IPS-18c (cell line): ENCODE measurements at regions not wholly inside any gene's neighbourhood (a gene's known extent, or its start where the extent isn't known, plus 50 kb on each side); places are given as distances from the start of the nearest gene placed in this dataset.
"Not testable (repeated sequence)": the region's sequence is repeated elsewhere in the genome, so short reads cannot be mapped to it uniquely, and the experiment has no call there.

Experiments used
- H3K4me3 ChIP-seq: 2 replicates; pipeline ENCODE4 v1.7.0; 2013; ENCODE audit warnings: low read depth, mild to moderate bottlenecking, low read length, moderate library complexity; ENCODE audit not compliant: insufficient read depth
- H3K9me3 ChIP-seq: one replicate; pipeline ENCODE4 v1.6.1; 2013; ENCODE audit warnings: mild to moderate bottlenecking, low read length, moderate library complexity; ENCODE audit not compliant: control insufficient read depth, insufficient read depth

GRCh38 chr7:67346876-67347275, 350.2 kb downstream of the TYW1 start:
- H3K9me3 ChIP-seq, result no peaks in the 10 kb centered on the region
- no peak overlapping the region for H3K4me3 ChIP-seq

DNA sequence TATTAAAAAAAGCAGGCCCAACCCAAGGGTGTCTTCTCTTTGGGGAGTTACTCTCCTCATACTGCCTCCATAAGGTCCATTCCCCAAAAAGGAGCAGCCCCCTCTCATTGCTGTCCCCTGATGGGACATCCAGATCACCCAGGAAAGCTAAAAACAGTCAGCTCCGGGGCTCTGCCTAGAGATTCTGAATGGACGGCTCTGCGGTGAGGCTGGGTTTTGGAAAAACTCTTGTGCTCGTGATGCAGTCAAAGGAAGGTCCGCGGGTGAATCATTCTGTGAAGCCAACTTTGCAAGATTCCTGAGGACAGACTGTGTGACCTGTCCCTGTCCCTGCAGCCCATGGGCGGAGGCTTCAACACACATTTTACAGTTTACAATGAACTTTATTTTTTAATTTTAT, 351.5 kb downstream of the TYW1 start:
- Histone ChIP-seq H3K4me3 (no peak overlapping the region), H3K9me3 (no peaks in the 10 kb centered on the region)

GRCh38 chr7:67357653-67358052, 361.0 kb downstream of the TYW1 start:
- not testable (repeated sequence) for H3K4me3 ChIP-seq, H3K9me3 ChIP-seq

GRCh38 chr7:67358316-67358715, 361.7 kb downstream of the TYW1 start:
- not testable (repeated sequence) for H3K4me3 ChIP-seq, H3K9me3 ChIP-seq

GRCh38 chr7:67358738-67359137, 362.1 kb downstream of the TYW1 start:
- not testable (repeated sequence) for H3K4me3 ChIP-seq

DNA sequence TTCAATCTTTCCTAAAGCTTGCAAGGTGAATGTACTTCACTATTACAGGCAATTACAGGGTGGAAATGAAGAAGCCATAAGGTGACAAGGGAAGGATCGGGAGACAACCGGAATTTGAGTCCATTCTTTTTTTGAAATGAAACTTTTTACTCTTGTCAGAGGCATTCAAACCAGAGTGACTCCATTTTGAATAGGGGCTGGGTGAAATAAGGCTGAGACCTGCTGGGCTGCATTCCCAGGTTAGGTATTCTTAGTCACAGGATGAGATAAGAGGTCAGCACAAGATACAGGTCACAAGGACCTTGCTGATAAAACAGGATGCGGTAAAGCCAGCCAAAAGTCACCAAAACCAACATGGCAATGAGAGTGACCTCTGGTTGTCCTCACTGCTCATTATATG, 363.3 kb downstream of the TYW1 start:
- peaks cover 6% of the 10 kb centered on the region for H3K9me3 ChIP-seq
- H3K4me3 ChIP-seq, result no peak overlapping the region

More at GRCh38 chr7:67358738-67359137, 362.1 kb downstream of the TYW1 start:
- H3K9me3 ChIP-seq, result not testable (repeated sequence)

- Histone ChIP-seq H3K4me3 (no peak overlapping the region), H3K9me3 (peaks cover 6% of the 10 kb centered on the region)
Observed at GRCh38 chr7:67361150-67361549, 364.5 kb downstream of the TYW1 start.

- H3K4me3 ChIP-seq, result peak overlapping the region; percentile 44
Observed at GRCh38 chr7:67364441-67365017, 367.9 kb downstream of the TYW1 start.

DNA sequence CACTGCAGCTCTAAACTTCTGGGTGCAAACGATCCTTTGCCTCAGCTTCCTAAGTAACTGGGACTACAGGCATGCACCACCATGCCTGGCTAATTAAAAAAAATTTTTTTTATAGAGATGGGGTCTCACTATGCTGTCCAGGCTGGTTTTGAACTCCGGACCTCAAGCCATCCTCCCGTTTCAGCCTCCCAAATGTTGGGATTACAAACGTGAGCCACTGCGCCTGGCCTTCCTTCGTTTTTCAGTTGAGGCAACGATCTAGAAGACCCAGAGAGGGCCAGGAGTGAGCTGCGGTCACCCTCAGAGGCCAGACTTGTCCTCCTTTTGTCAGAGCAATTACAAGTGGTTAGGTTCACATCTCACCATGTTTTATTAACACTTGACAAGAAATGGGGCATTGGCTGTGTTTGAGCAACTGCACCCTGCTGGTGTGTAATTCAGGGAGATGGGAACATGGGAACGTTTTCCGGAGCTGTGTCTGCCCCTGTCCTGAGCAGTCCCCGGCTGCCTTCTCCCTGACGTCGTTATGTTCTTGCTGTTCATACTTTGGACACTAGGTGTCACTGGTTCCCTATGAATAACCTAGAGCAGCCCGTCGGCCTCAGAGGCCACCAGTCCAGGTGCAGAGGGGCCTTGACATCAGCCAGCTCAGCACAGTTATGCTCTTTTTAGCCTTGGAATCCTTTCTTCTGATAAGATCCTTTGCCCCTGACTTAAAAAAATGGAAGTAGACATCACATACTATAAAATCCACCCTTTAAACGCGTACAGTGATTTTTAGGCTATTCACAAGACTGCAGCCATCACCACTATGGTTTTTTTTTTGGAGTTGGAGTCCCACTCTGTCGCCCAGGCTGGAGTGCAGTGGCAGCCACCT, 375.0 kb downstream of the TYW1 start:
- H3K4me3 ChIP-seq, result no peak overlapping the region
- no peaks in the 10 kb centered on the region for H3K9me3 ChIP-seq

More at GRCh38 chr7:67364441-67365017, 367.9 kb downstream of the TYW1 start:
- H3K9me3 ChIP-seq, result no peaks in the 10 kb centered on the region

DNA sequence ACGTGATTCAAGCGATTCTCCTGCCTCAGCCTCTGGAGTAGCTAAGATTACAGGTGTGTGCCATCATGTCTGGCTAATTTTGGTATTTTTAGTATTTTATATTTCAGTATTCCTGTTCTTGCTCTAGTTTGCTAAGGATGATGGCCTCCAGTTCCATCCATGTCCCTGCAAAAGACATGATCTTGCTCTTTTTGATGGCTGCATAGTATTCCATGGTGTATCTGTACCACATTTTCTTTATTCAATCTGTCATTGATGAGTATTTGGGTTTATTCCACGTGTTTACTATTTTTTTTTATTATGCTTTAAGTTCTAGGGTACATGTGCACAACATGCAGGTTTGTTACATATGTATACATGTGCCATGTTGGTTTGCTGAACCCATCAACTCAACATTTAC, 376.8 kb downstream of the TYW1 start:
- H3K4me3 ChIP-seq, H3K9me3 ChIP-seq: not testable (repeated sequence)

DNA sequence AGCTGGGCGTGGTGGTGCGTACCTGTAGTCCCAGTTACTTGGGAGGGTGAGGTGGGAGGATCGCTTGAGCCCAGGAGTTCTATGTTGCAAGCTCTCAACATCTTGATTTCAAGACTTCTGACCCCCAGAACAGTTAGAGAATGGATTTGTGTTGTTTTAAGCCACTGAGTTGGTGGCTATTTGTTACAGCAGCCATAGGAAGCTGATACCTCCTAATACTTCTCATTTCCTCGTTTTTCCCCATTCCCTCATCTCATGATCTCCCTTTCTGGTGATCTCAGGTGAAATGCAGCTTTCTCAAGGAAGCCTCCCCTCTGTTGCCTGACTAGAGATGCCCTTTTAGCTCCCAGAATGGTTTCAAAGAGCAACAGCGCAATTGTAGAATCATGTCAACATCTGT, 378.8 kb downstream of the TYW1 start:
- Histone ChIP-seq H3K9me3 (no peaks in the 10 kb centered on the region), H3K4me3 (no peak overlapping the region)

- Histone ChIP-seq H3K9me3 (no peaks in the 10 kb centered on the region), H3K4me3 (no peak overlapping the region)
Observed at GRCh38 chr7:67377939-67378862, 381.6 kb downstream of the TYW1 start.

GRCh38 chr7:67380326-67380725, 383.7 kb downstream of the TYW1 start:
- H3K4me3 ChIP-seq, result no peak overlapping the region
- H3K9me3 ChIP-seq, result peaks cover 3% of the 10 kb centered on the region

DNA sequence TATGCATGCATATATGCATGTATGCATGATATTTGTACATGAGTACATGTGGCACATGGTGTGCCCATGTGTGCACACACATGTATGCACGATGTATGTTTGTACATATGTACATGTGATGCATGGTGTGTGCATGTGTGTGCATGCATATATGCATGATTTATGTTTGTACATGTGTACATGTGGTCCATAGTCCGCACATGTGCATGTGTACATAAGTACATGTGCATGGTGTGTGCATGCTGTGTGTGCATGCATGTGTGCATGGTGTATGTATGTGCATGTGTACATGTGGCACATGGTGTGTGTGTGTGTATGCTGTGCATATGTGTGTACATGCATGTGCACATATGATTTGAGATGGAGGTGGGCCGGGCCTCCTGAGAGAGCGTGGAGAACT, 384.2 kb downstream of the TYW1 start:
- Histone ChIP-seq H3K9me3 (peaks cover 3% of the 10 kb centered on the region), H3K4me3 (peak overlapping the region; percentile 24; the same call in 1 of the 2 replicates)

- Histone ChIP-seq H3K9me3 (peaks cover 10% of the 10 kb centered on the region), H3K4me3 (no peak overlapping the region)
Observed at GRCh38 chr7:67387851-67388250, 391.2 kb downstream of the TYW1 start.

- Histone ChIP-seq H3K4me3 (no peak overlapping the region), H3K9me3 (peaks cover 7% of the 10 kb centered on the region)
Observed at GRCh38 chr7:67391168-67391567, 394.5 kb downstream of the TYW1 start.

DNA sequence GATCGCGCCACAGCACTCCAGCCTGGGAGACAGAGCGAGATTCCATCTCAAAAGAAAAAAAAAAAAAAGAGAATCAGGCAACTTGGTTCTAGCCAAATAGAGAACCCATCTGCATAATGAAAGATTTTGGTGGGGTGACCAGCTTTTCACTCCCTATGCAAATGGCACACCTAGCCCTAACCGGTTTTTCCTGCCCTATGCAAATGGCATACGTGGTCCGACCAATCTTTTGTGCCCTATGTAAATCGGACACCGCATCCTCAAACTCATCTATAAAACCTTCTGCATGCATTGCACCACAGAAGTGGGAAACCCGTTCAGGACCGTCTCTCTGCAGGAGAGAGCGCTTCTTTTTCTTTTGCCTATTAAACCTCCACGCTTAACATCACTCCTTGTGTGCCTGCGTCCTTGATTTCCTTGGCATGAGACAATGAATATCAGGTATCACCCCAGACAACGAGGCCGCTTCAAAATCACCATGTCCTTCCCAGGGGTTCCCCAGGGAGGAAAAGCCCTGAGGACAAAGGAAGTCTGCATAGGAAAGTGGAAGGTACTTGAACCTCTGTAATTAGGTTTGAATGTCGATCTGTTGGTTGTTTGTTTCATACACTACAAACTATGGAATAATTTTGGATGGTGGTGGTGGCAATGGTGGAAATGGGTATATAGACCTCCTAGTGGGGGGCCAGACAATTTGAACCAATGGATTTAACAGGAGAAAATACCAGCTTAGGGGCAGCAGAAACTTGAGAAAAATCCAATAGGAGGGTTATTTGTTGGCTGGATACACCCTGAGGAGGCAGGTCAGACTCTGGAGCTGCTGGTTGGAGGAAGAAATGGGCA, 396.2 kb downstream of the TYW1 start:
- Histone ChIP-seq H3K4me3 (no peak overlapping the region), H3K9me3 (peaks cover 7% of the 10 kb centered on the region)
